HEK293 (cell line): ENCODE measurements at regions not wholly inside any gene's neighbourhood (a gene's known extent, or its start where the extent isn't known, plus 50 kb on each side); places are given as distances from the start of the nearest gene placed in this dataset.

Source experiments
- CTCF ChIA-PET: fragments of 350-600 bp; formaldehyde crosslinking; extraction: SDS; loops from one replicate; lab custom pipeline; 2021; ENCODE audit warnings: antibody characterized with exemption; lab: Yijun Ruan, JAX
- POLR2A ChIA-PET: fragments of 300-600 bp; formaldehyde crosslinking; extraction: SDS; loops from one replicate; lab custom pipeline; 2020; ENCODE audit warnings: antibody characterized with exemption, inconsistent platforms; lab: Yijun Ruan, JAX
- H3K27ac ChIP-seq: fragments of 200-500 bp; sonication (Bioruptor generic); 2 replicates; pipeline ENCODE4 v1.5.1; 2014; ENCODE audit warnings: low read depth, low read length, control low read depth, inconsistent platforms; ENCODE audit errors: extremely low read depth
- H3K36me3 ChIP-seq, 2 experiments: fragments of 200-500 bp in 1 of 2; sonication (Bioruptor generic) in 1 of 2; 1 replicate in 1 of 2; 2 replicates in 1 of 2; pipeline ENCODE4 v1.5.1; 2014 to 2017; ENCODE audit warnings: inconsistent platforms in 2 of 2, low read length in 2 of 2; ENCODE audit not compliant: control insufficient read depth in 2 of 2, insufficient read depth in 1 of 2
- H3K4me1 ChIP-seq: fragments of 200-500 bp; sonication (Bioruptor generic); 2 replicates; pipeline ENCODE4 v1.5.1; 2014; ENCODE audit warnings: mild to moderate bottlenecking, low read length, inconsistent platforms; ENCODE audit not compliant: control insufficient read depth, insufficient read depth
- H3K4me3 ChIP-seq: 2 replicates; pipeline ENCODE4 v1.5.1; 2011; ENCODE audit warnings: low read depth, mild to moderate bottlenecking, control low read depth, low read length, moderate library complexity
- H3K9me3 ChIP-seq: fragments of 200-500 bp; sonication (Bioruptor generic); 2 replicates; pipeline ENCODE4 v1.5.1; 2014; ENCODE audit warnings: low read depth, low read length, inconsistent platforms; ENCODE audit not compliant: control insufficient read depth, insufficient read depth
- EGR2 ChIP-seq: fragments of 450-650 bp; formaldehyde crosslinking; IDR thresholded peaks from 2 replicates; pipeline ENCODE4 v1.5.1; 2016; ENCODE audit warnings: low read depth, missing biosample characterization, missing genetic modification characterization
- GLIS1 ChIP-seq: fragments of 450-650 bp; formaldehyde crosslinking; IDR thresholded peaks from 2 replicates; pipeline ENCODE4 v1.5.1; 2016; ENCODE audit warnings: missing biosample characterization, missing genetic modification characterization
- GLIS2 ChIP-seq: fragments of 450-650 bp; formaldehyde crosslinking; IDR thresholded peaks from 2 replicates; pipeline ENCODE4 v1.5.1; 2016; ENCODE audit warnings: missing biosample characterization, missing genetic modification characterization
- IKZF3 ChIP-seq: fragments of 450-650 bp; IDR thresholded peaks from 2 replicates; pipeline ENCODE4 v1.5.0; 2018; ENCODE audit warnings: missing biosample characterization, mild to moderate bottlenecking, missing genetic modification characterization, moderate library complexity
- SETDB1 ChIP-seq: IDR thresholded peaks from one replicate; pipeline ENCODE4 v1.6.1; 2017; ENCODE audit warnings: mild to moderate bottlenecking, low read length, moderate library complexity, mixed read lengths; ENCODE audit not compliant: insufficient read length
- SP7 ChIP-seq: fragments of 450-650 bp; formaldehyde crosslinking; IDR thresholded peaks from 2 replicates; pipeline ENCODE4 v1.5.1; 2016; ENCODE audit warnings: missing biosample characterization, missing genetic modification characterization
- ZBTB20 ChIP-seq: fragments of 450-650 bp; formaldehyde crosslinking; IDR thresholded peaks from 2 replicates; pipeline ENCODE4 v1.5.1; 2016; ENCODE audit warnings: missing biosample characterization, missing genetic modification characterization
- ZBTB48 ChIP-seq: fragments of 450-650 bp; formaldehyde crosslinking; IDR thresholded peaks from 2 replicates; pipeline ENCODE4 v1.5.1; 2016; ENCODE audit warnings: missing biosample characterization, missing genetic modification characterization
- ZBTB8A ChIP-seq: fragments of 450-650 bp; formaldehyde crosslinking; IDR thresholded peaks from 2 replicates; pipeline ENCODE4 v1.5.1; 2016; ENCODE audit warnings: missing biosample characterization, missing genetic modification characterization
- ZIC2 ChIP-seq: fragments of 450-650 bp; formaldehyde crosslinking; IDR thresholded peaks from 2 replicates; pipeline ENCODE4 v1.5.1; 2016; ENCODE audit warnings: missing biosample characterization, missing genetic modification characterization
- ZNF138 ChIP-seq: fragments of 450-650 bp; formaldehyde crosslinking; IDR thresholded peaks from 2 replicates; pipeline ENCODE4 v1.5.1; 2016; ENCODE audit warnings: missing biosample characterization, missing genetic modification characterization, borderline replicate concordance
- ZNF16 ChIP-seq: fragments of 450-650 bp; formaldehyde crosslinking; IDR thresholded peaks from 2 replicates; pipeline ENCODE4 v1.5.1; 2016; ENCODE audit warnings: low read depth, missing biosample characterization, missing genetic modification characterization
- ZNF169 ChIP-seq: fragments of 450-650 bp; formaldehyde crosslinking; IDR thresholded peaks from 2 replicates; pipeline ENCODE4 v1.5.1; 2016; ENCODE audit warnings: missing biosample characterization, missing genetic modification characterization
- ZNF174 ChIP-seq: fragments of 450-650 bp; formaldehyde crosslinking; IDR thresholded peaks from 2 replicates; pipeline ENCODE4 v1.5.0; 2017; ENCODE audit warnings: missing biosample characterization, mild to moderate bottlenecking, missing genetic modification characterization
- ZNF18 ChIP-seq: fragments of 450-650 bp; formaldehyde crosslinking; IDR thresholded peaks from 2 replicates; pipeline ENCODE4 v1.5.1; 2016; ENCODE audit warnings: missing biosample characterization, missing genetic modification characterization
- ZNF184 ChIP-seq: fragments of 450-650 bp; IDR thresholded peaks from 2 replicates; pipeline ENCODE4 v1.5.1; 2018; ENCODE audit warnings: missing biosample characterization, mild to moderate bottlenecking, missing genetic modification characterization
- ZNF280D ChIP-seq: fragments of 450-650 bp; formaldehyde crosslinking; IDR thresholded peaks from 2 replicates; pipeline ENCODE4 v1.5.1; 2016; ENCODE audit warnings: missing biosample characterization, missing genetic modification characterization
- ZNF394 ChIP-seq: fragments of 450-650 bp; formaldehyde crosslinking; IDR thresholded peaks from 2 replicates; pipeline ENCODE4 v1.5.1; 2016; ENCODE audit warnings: missing biosample characterization, missing genetic modification characterization, mild to moderate bottlenecking, moderate library complexity, borderline replicate concordance
- ZNF398 ChIP-seq: fragments of 450-650 bp; formaldehyde crosslinking; IDR thresholded peaks from 2 replicates; pipeline ENCODE4 v1.5.1; 2017; ENCODE audit warnings: missing biosample characterization, missing genetic modification characterization
- ZNF426 ChIP-seq: fragments of 450-650 bp; formaldehyde crosslinking; IDR thresholded peaks from 2 replicates; pipeline ENCODE4 v1.5.1; 2017; ENCODE audit warnings: missing biosample characterization, missing genetic modification characterization, mild to moderate bottlenecking, inconsistent platforms, moderate library complexity
- ZNF510 ChIP-seq: fragments of 450-650 bp; formaldehyde crosslinking; IDR thresholded peaks from 2 replicates; pipeline ENCODE4 v1.5.1; 2018; ENCODE audit warnings: mild to moderate bottlenecking, missing genetic modification characterization, missing biosample characterization; ENCODE audit not compliant: insufficient replicate concordance
- ZNF514 ChIP-seq: fragments of 450-650 bp; formaldehyde crosslinking; IDR thresholded peaks from 2 replicates; pipeline ENCODE4 v1.5.1; 2016; ENCODE audit warnings: missing biosample characterization, missing genetic modification characterization
- ZNF530 ChIP-seq: fragments of 450-650 bp; formaldehyde crosslinking; IDR thresholded peaks from 2 replicates; pipeline ENCODE4 v1.5.1; 2016; ENCODE audit warnings: low read depth, missing biosample characterization, missing genetic modification characterization
- ZNF580 ChIP-seq: fragments of 450-650 bp; formaldehyde crosslinking; IDR thresholded peaks from 2 replicates; pipeline ENCODE4 v1.5.1; 2016; ENCODE audit warnings: missing biosample characterization, missing genetic modification characterization
- ZNF639 ChIP-seq: fragments of 450-650 bp; formaldehyde crosslinking; IDR thresholded peaks from 2 replicates; pipeline ENCODE4 v1.5.1; 2016; ENCODE audit warnings: missing biosample characterization, missing genetic modification characterization
- ZNF664 ChIP-seq: fragments of 450-650 bp; formaldehyde crosslinking; IDR thresholded peaks from 2 replicates; pipeline ENCODE4 v1.5.1; 2016; ENCODE audit warnings: missing biosample characterization, missing genetic modification characterization
- ZNF701 ChIP-seq: fragments of 450-650 bp; formaldehyde crosslinking; IDR thresholded peaks from 2 replicates; pipeline ENCODE4 v1.5.1; 2016; ENCODE audit warnings: missing biosample characterization, missing genetic modification characterization
- ZNF768 ChIP-seq: fragments of 450-650 bp; formaldehyde crosslinking; IDR thresholded peaks from 2 replicates; pipeline ENCODE4 v1.5.1; 2018; ENCODE audit warnings: missing biosample characterization, mild to moderate bottlenecking, missing genetic modification characterization
- ZNF837 ChIP-seq: fragments of 450-650 bp; formaldehyde crosslinking; IDR thresholded peaks from 2 replicates; pipeline ENCODE4 v1.5.1; 2016; ENCODE audit warnings: missing biosample characterization, missing genetic modification characterization

- ChIA-PET POLR2A (no interaction called here), CTCF (interaction anchor here (0.7 kb wide), 1 partner anchor 115 kb away, joined by 3 read pairs; no protein-coding TSS in a partner anchor)
- H3K27ac ChIP-seq: no peak overlapping the region
- no peaks in the 10 kb centered on the region for H3K36me3 ChIP-seq
- H3K4me3 ChIP-seq: no peak overlapping the region
- no peak for TF ChIP-seq ZNF514
- no peak for TF ChIP-seq ZNF510 (tag by site-specific recombination)
- no peak for TF ChIP-seq EGR2
- TF ChIP-seq ZNF768 (tag by site-specific recombination): no peak
- TF ChIP-seq ZNF701 (tag by site-specific recombination): no peak
- no peak for TF ChIP-seq ZNF174 (tag by site-specific recombination)
- TF ChIP-seq ZNF664 (tag by site-specific recombination): no peak
- TF ChIP-seq ZIC2 (tag by site-specific recombination): no peak
- no peak for TF ChIP-seq ZBTB8A (tag by site-specific recombination)
- no peak for TF ChIP-seq ZNF639 (tag by site-specific recombination)
- no peak for TF ChIP-seq ZNF16 (tag by site-specific recombination)
- no peak for TF ChIP-seq ZNF580 (tag by site-specific recombination)
- no peak for TF ChIP-seq ZNF18 (tag by site-specific recombination)
- no peak for TF ChIP-seq ZNF394 (tag by site-specific recombination)
- TF ChIP-seq SETDB1: no peak
- no peak for TF ChIP-seq ZNF184 (tag by site-specific recombination)
- TF ChIP-seq GLIS2: no peak
- no peak for TF ChIP-seq ZNF398 (tag by site-specific recombination)
- no peak for TF ChIP-seq ZNF138 (tag by site-specific recombination)
- no peak for TF ChIP-seq ZNF837 (tag by site-specific recombination)
- no peaks in the 10 kb centered on the region for H3K4me1 ChIP-seq
- no peaks in the 10 kb centered on the region for H3K9me3 ChIP-seq
Observed at GRCh38 chr12:17528394-17528793, 561.6 kb downstream of the RERGL start.

- no peaks in the 10 kb centered on the region for H3K9me3 ChIP-seq
- H3K4me3 ChIP-seq: no peak overlapping the region
- ChIA-PET POLR2A (no interaction called here), CTCF (interaction anchor here (0.6 to 0.7 kb wide), 2 partner anchors 9 to 71 kb away, joined by 3 read pairs; no protein-coding TSS in a partner anchor)
- H3K36me3 ChIP-seq: no peaks in the 10 kb centered on the region
- no peak for TF ChIP-seq IKZF3 (tag by site-specific recombination)
- TF ChIP-seq ZNF426 (tag by site-specific recombination): no peak
- no peak for TF ChIP-seq GLIS1 (tag by site-specific recombination)
- no peak for TF ChIP-seq SP7 (tag by site-specific recombination)
- no peak for TF ChIP-seq ZNF169
- no peak for TF ChIP-seq ZNF280D
- no peak for TF ChIP-seq ZBTB20 (tag by site-specific recombination)
- TF ChIP-seq ZBTB48 (tag by site-specific recombination): no peak
- no peak for TF ChIP-seq ZNF530 (tag by site-specific recombination)
- no peak overlapping the region for H3K27ac ChIP-seq
- H3K4me1 ChIP-seq: no peaks in the 10 kb centered on the region
Observed at GRCh38 chr12:17527021-17527420, 563.0 kb downstream of the RERGL start.
